CD4-positive, CD25-positive, alpha-beta regulatory T cell (primary cell): ENCODE measurements at regions not wholly inside any gene's neighbourhood (a gene's known extent, or its start where the extent isn't known, plus 50 kb on each side); places are given as distances from the start of the nearest gene placed in this dataset.

Experiments used
- ATAC-seq, 2 donors: fragments of 150-1000 bp; cut with Tn5 transposase; one replicate each; pipeline ENCODE4 v1.10.0; 2021; ENCODE audit warnings: low read depth in 2 of 2, moderate number of reproducible peaks in 2 of 2, moderate library complexity in 1 of 2
- DNase-seq, 3 donors: peaks; one replicate each; pipeline versions ENCODE4 v3.0.0 to v3.0.0-alpha.2; 2012 to 2022; ENCODE audit warnings: mixed read lengths in 1 of 3
- H3K27ac ChIP-seq: one replicate; pipeline ENCODE4 v1.7.0; 2013; ENCODE audit warnings: mild to moderate bottlenecking, low read length; ENCODE audit not compliant: insufficient read depth, poor library complexity, severe bottlenecking
- H3K27me3 ChIP-seq: one replicate; pipeline ENCODE4 v1.7.0; 2013; ENCODE audit warnings: low read length; ENCODE audit not compliant: control insufficient read depth, insufficient read depth
- H3K36me3 ChIP-seq: one replicate; pipeline ENCODE4 v1.7.0; 2013; ENCODE audit warnings: mild to moderate bottlenecking, low read length, moderate library complexity; ENCODE audit not compliant: control insufficient read depth, insufficient read depth
- H3K4me1 ChIP-seq: 2 replicates; pipeline ENCODE4 v1.7.0; 2013; ENCODE audit warnings: mild to moderate bottlenecking, low read length; ENCODE audit not compliant: insufficient read depth, control insufficient read depth, poor library complexity, severe bottlenecking
- H3K4me3 ChIP-seq: one replicate; pipeline ENCODE4 v1.7.0; 2013; ENCODE audit warnings: low read depth, mild to moderate bottlenecking, low read length, moderate library complexity
- H3K9me3 ChIP-seq, 2 experiments: 1 replicate in 1 of 2; 2 replicates in 1 of 2; pipeline ENCODE4 v1.7.0; 2013; ENCODE audit warnings: low read length in 2 of 2, mild to moderate bottlenecking in 1 of 2, moderate library complexity in 1 of 2; ENCODE audit not compliant: control insufficient read depth in 2 of 2
- H3K27ac Mint-ChIP-seq, 3 donors: one replicate each; pipeline ENCODE4 v1.8.0; 2020 to 2022; ENCODE audit warnings: mild to moderate bottlenecking in 3 of 3, mixed read lengths in 3 of 3, moderate library complexity in 2 of 3
- H3K27me3 Mint-ChIP-seq: one replicate; pipeline ENCODE4 v1.8.0; 2022; ENCODE audit warnings: mild to moderate bottlenecking, mixed read lengths
- H3K36me3 Mint-ChIP-seq: one replicate; pipeline ENCODE4 v1.8.0; 2020; ENCODE audit warnings: mixed read lengths
- H3K4me1 Mint-ChIP-seq, 4 donors: one replicate each; pipeline ENCODE4 v1.8.0; 2020 to 2022; ENCODE audit warnings: mixed read lengths in 4 of 4, mild to moderate bottlenecking in 1 of 4
- H3K4me3 Mint-ChIP-seq, 4 donors: one replicate each; pipeline ENCODE4 v1.8.0; 2020 to 2022; ENCODE audit warnings: mild to moderate bottlenecking in 4 of 4, mixed read lengths in 4 of 4, moderate library complexity in 3 of 4
- H3K9me3 Mint-ChIP-seq, 7 donors: one replicate each; pipeline ENCODE4 v1.8.0; 2020 to 2022; ENCODE audit warnings: mixed read lengths in 7 of 7, mild to moderate bottlenecking in 3 of 7, moderate library complexity in 2 of 7

- no peaks in the 10 kb centered on the region for H3K36me3 ChIP-seq
- Mint-ChIP-seq H3K27me3 (peaks cover 9% of the 10 kb centered on the region), H3K9me3 (peaks cover 0 to 3% (median 0%) of the 10 kb centered on the region in 7 donors), H3K36me3 (no peaks in the 10 kb centered on the region), H3K4me3 (no peak overlapping the region), H3K27ac (no peak overlapping the region), H3K4me1 (peaks cover 5 to 14% (median 8%) of the 10 kb centered on the region in 4 donors)
- H3K27ac ChIP-seq = no peak overlapping the region
- no peak overlapping the region for H3K4me3 ChIP-seq
- ATAC-seq (no peak), DNase-seq (no peak)
- H3K9me3 ChIP-seq = no peaks in the 10 kb centered on the region
- no peaks in the 10 kb centered on the region for H3K27me3 ChIP-seq
- no peaks in the 10 kb centered on the region for H3K4me1 ChIP-seq
These were observed 59.5 kb downstream of the PTGS2 start for GRCh38 chr1:186620566-186621350.

GRCh38 chr1:186618401-186619170 is 61.6 kb downstream of the PTGS2 start:
- H3K4me3 ChIP-seq = peak overlapping the region; percentile 68
- H3K36me3 Mint-ChIP-seq = no peaks in the 10 kb centered on the region
- peaks cover 13% of the 10 kb centered on the region for H3K27me3 Mint-ChIP-seq
- peak overlapping the region in 1 of 3 donors; percentile 10 for H3K27ac Mint-ChIP-seq
- no peaks in the 10 kb centered on the region for H3K4me1 ChIP-seq
- peaks cover 9 to 18% (median 14%) of the 10 kb centered on the region in 4 donors for H3K4me1 Mint-ChIP-seq
- DNase-seq (peak in 2 of 3 donors; percentile 1 to 69), ATAC-seq (peak; percentile 63 to 76)
- H3K36me3 ChIP-seq = no peaks in the 10 kb centered on the region
- no peaks in the 10 kb centered on the region for H3K27me3 ChIP-seq
- no peak overlapping the region for H3K27ac ChIP-seq
- H3K4me3 Mint-ChIP-seq = peak overlapping the region in 2 of 4 donors; percentile 55 to 59
- H3K9me3 Mint-ChIP-seq = peaks cover 0 to 4% (median 0%) of the 10 kb centered on the region in 7 donors
- H3K9me3 ChIP-seq = no peaks in the 10 kb centered on the region

GRCh38 chr1:186617926-186618325 is 62.3 kb downstream of the PTGS2 start:
- Histone ChIP-seq H3K36me3 (no peaks in the 10 kb centered on the region), H3K4me1 (no peaks in the 10 kb centered on the region), H3K27ac (no peak overlapping the region), H3K9me3 (no peaks in the 10 kb centered on the region), H3K27me3 (no peaks in the 10 kb centered on the region), H3K4me3 (no peak overlapping the region)
- no peak for ATAC-seq
- Mint-ChIP-seq H3K27me3 (peaks cover 9% of the 10 kb centered on the region), H3K36me3 (no peaks in the 10 kb centered on the region), H3K9me3 (peaks cover 0 to 2% (median 0%) of the 10 kb centered on the region in 7 donors), H3K4me1 (peaks cover 9 to 18% (median 14%) of the 10 kb centered on the region in 4 donors), H3K4me3 (peak overlapping the region in 3 of 4 donors; percentile 17 to 68 (median 18)), H3K27ac (peak overlapping the region in 1 of 3 donors; percentile 5)
- DNase-seq = no peak

GRCh38 chr1:186616511-186616910 is 63.7 kb downstream of the PTGS2 start:
- Histone ChIP-seq H3K27ac (no peak overlapping the region), H3K36me3 (no peaks in the 10 kb centered on the region), H3K4me1 (no peaks in the 10 kb centered on the region), H3K9me3 (no peaks in the 10 kb centered on the region), H3K4me3 (no peak overlapping the region), H3K27me3 (no peaks in the 10 kb centered on the region)
- DNase-seq = no peak
- ATAC-seq = no peak
- Mint-ChIP-seq H3K27me3 (peaks cover 9% of the 10 kb centered on the region), H3K4me1 (peaks cover 9 to 18% (median 14%) of the 10 kb centered on the region in 4 donors), H3K27ac (no peak overlapping the region), H3K4me3 (no peak overlapping the region), H3K36me3 (no peaks in the 10 kb centered on the region), H3K9me3 (peaks cover 0 to 3% (median 0%) of the 10 kb centered on the region in 7 donors)

GRCh38 chr1:186615332-186615731 is 64.9 kb downstream of the PTGS2 start:
- Mint-ChIP-seq H3K4me1 (peaks cover 9 to 18% (median 14%) of the 10 kb centered on the region in 4 donors), H3K9me3 (peaks cover 0 to 3% (median 0%) of the 10 kb centered on the region in 7 donors), H3K4me3 (no peak overlapping the region), H3K27ac (no peak overlapping the region), H3K36me3 (no peaks in the 10 kb centered on the region), H3K27me3 (peaks cover 9% of the 10 kb centered on the region)
- Histone ChIP-seq H3K36me3 (no peaks in the 10 kb centered on the region), H3K27ac (no peak overlapping the region), H3K9me3 (no peaks in the 10 kb centered on the region), H3K4me3 (no peak overlapping the region), H3K4me1 (no peaks in the 10 kb centered on the region), H3K27me3 (no peaks in the 10 kb centered on the region)
- no peak for ATAC-seq
- peak in 1 of 3 donors; percentile 2 for DNase-seq

- Histone ChIP-seq H3K36me3 (no peaks in the 10 kb centered on the region), H3K9me3 (no peaks in the 10 kb centered on the region), H3K4me3 (no peak overlapping the region), H3K4me1 (no peaks in the 10 kb centered on the region), H3K27ac (no peak overlapping the region), H3K27me3 (no peaks in the 10 kb centered on the region)
- no peaks in the 10 kb centered on the region for H3K36me3 Mint-ChIP-seq
- H3K9me3 Mint-ChIP-seq = peaks cover 0 to 3% (median 0%) of the 10 kb centered on the region in 7 donors
- DNase-seq (no peak), ATAC-seq (no peak)
- peaks cover 0 to 9% (median 6%) of the 10 kb centered on the region in 4 donors for H3K4me1 Mint-ChIP-seq
- H3K27ac Mint-ChIP-seq = no peak overlapping the region
- H3K27me3 Mint-ChIP-seq = peaks cover 14% of the 10 kb centered on the region
- H3K4me3 Mint-ChIP-seq = no peak overlapping the region
These were observed 69.1 kb downstream of the PTGS2 start for GRCh38 chr1:186611156-186611555.

GRCh38 chr1:186609183-186609582 is 71.0 kb downstream of the PTGS2 start:
- Mint-ChIP-seq H3K9me3 (peaks cover 0 to 7% (median 2%) of the 10 kb centered on the region in 7 donors), H3K27ac (no peak overlapping the region), H3K36me3 (no peaks in the 10 kb centered on the region), H3K4me1 (peaks cover 0 to 2% (median under 1%) of the 10 kb centered on the region in 4 donors), H3K4me3 (no peak overlapping the region), H3K27me3 (peaks cover 15% of the 10 kb centered on the region)
- H3K4me3 ChIP-seq = no peak overlapping the region
- H3K9me3 ChIP-seq = no peaks in the 10 kb centered on the region
- DNase-seq = no peak
- H3K27me3 ChIP-seq = no peaks in the 10 kb centered on the region
- no peak overlapping the region for H3K27ac ChIP-seq
- no peaks in the 10 kb centered on the region for H3K36me3 ChIP-seq
- ATAC-seq = no peak
- H3K4me1 ChIP-seq = no peaks in the 10 kb centered on the region
